OCI-LY1 (cell line): ENCODE measurements at regions not wholly inside any gene's neighbourhood (a gene's known extent, or its start where the extent isn't known, plus 50 kb on each side); places are given as distances from the start of the nearest gene placed in this dataset.

ENCODE experiments used
- EZH2 ChIP-seq: fragments of 200-600 bp; sonication (generic), shearing (Covaris generic); IDR thresholded peaks from 2 replicates; pipeline ENCODE4 v1.8.0; 2017; ENCODE audit warnings: borderline replicate concordance, mixed run types, mild to moderate bottlenecking, antibody characterized with exemption, low read length, moderate library complexity, mixed read lengths
- TF ChIP-seq, protein P1 (sequence below): fragments of 200-600 bp; sonication (generic), shearing (Covaris generic); IDR thresholded peaks from 2 replicates; pipeline ENCODE4 v1.5.1; 2017; ENCODE audit warnings: mild to moderate bottlenecking, antibody characterized with exemption, low read length, moderate library complexity, mixed read lengths

DNA sequence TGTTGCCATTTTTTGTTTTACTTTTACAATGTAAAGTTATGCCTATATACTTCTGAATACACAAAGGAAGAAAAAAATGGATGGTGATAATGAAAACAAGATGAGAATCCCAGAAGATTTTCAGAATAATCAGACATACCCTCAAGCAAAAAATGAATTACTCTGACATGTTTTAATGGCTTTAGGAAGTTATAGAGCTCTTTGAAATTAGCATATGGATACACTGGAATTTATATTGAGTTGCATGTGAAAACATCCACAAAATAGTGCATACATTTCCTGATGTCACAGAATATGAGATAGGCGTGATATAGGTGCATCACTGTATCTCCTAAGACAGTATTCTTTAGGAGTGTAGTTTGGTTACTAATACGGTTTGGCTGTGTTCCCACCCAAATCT is 351.3 kb downstream of the SLC7A11 start:
- TF ChIP-seq, protein P1, sequence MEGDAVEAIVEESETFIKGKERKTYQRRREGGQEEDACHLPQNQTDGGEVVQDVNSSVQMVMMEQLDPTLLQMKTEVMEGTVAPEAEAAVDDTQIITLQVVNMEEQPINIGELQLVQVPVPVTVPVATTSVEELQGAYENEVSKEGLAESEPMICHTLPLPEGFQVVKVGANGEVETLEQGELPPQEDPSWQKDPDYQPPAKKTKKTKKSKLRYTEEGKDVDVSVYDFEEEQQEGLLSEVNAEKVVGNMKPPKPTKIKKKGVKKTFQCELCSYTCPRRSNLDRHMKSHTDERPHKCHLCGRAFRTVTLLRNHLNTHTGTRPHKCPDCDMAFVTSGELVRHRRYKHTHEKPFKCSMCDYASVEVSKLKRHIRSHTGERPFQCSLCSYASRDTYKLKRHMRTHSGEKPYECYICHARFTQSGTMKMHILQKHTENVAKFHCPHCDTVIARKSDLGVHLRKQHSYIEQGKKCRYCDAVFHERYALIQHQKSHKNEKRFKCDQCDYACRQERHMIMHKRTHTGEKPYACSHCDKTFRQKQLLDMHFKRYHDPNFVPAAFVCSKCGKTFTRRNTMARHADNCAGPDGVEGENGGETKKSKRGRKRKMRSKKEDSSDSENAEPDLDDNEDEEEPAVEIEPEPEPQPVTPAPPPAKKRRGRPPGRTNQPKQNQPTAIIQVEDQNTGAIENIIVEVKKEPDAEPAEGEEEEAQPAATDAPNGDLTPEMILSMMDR, result no peak
- TF ChIP-seq EZH2, result no peak
